Fibroblast of lung (primary cell): ENCODE measurements at regions not wholly inside any gene's neighbourhood (a gene's known extent, or its start where the extent isn't known, plus 50 kb on each side); places are given as distances from the start of the nearest gene placed in this dataset.
"Not testable (repeated sequence)": the region's sequence is repeated elsewhere in the genome, so short reads cannot be mapped to it uniquely, and the experiment has no call there.

Source experiments
- DNase-seq, 2 donors: peaks; one replicate each; pipeline versions ENCODE4 v3.0.0 to v3.0.0-alpha.2; 2010; ENCODE audit warnings: low read depth in 2 of 2
- H2AFZ ChIP-seq: 2 replicates; pipeline ENCODE4 v1.5.1; 2012; ENCODE audit warnings: low read length, control low read depth, inconsistent platforms
- H3K27ac ChIP-seq: 2 replicates; pipeline ENCODE4 v1.5.1; 2011; ENCODE audit warnings: low read length, control low read depth; ENCODE audit not compliant: insufficient read depth
- H3K27me3 ChIP-seq: 2 replicates; pipeline ENCODE4 v1.5.1; 2011; ENCODE audit warnings: mild to moderate bottlenecking, low read length; ENCODE audit not compliant: control insufficient read depth, insufficient read depth
- H3K36me3 ChIP-seq: 2 replicates; pipeline ENCODE4 v1.5.1; 2011; ENCODE audit warnings: low read length; ENCODE audit not compliant: control insufficient read depth, insufficient read depth
- H3K4me1 ChIP-seq: 2 replicates; pipeline ENCODE4 v1.5.1; 2011; ENCODE audit warnings: low read length; ENCODE audit not compliant: control insufficient read depth, insufficient read depth; ENCODE audit errors: extremely low read depth
- H3K4me2 ChIP-seq: 2 replicates; pipeline ENCODE4 v1.5.1; 2011; ENCODE audit warnings: low read length, control low read depth; ENCODE audit not compliant: insufficient read depth; ENCODE audit errors: extremely low read depth
- H3K4me3 ChIP-seq, 4 experiments: fragments of 200-600 bp in 1 of 4; sonication (generic) in 1 of 4; replicated peaks in 1 of 4; 2 replicates each; pipeline ENCODE4 v1.5.1; 2011 to 2016; ENCODE audit warnings: low read length in 4 of 4, low read depth in 3 of 4, mild to moderate bottlenecking in 3 of 4, control low read depth in 2 of 4, inconsistent platforms in 1 of 4, mixed read lengths in 1 of 4; ENCODE audit not compliant: insufficient read depth in 1 of 4; ENCODE audit errors: control extremely low read depth in 1 of 4
- H3K79me2 ChIP-seq: 2 replicates; pipeline ENCODE4 v1.5.1; 2012; ENCODE audit warnings: mild to moderate bottlenecking, low read length, inconsistent platforms; ENCODE audit not compliant: control insufficient read depth, insufficient read depth
- H3K9ac ChIP-seq: 2 replicates; pipeline ENCODE4 v1.5.1; 2011; ENCODE audit warnings: mild to moderate bottlenecking, low read length, control low read depth; ENCODE audit not compliant: insufficient read depth
- H3K9me3 ChIP-seq: 2 replicates; pipeline ENCODE4 v1.5.1; 2012; ENCODE audit warnings: low read depth, low read length; ENCODE audit not compliant: control insufficient read depth, insufficient read depth
- H4K20me1 ChIP-seq: 2 replicates; pipeline ENCODE4 v1.5.1; 2011; ENCODE audit warnings: low read length; ENCODE audit not compliant: control insufficient read depth, insufficient read depth; ENCODE audit errors: extremely low read depth
- EZH2 ChIP-seq: IDR thresholded peaks from 2 replicates; pipeline ENCODE4 v1.5.1; 2012; ENCODE audit warnings: low read length, control low read depth, mild to moderate bottlenecking; ENCODE audit errors: missing control alignments
- TF ChIP-seq, protein P1 (sequence below), 2 donors: IDR thresholded peaks in 1 of 2; conservative IDR thresholded peaks in 1 of 2; 1 replicate in 1 of 2; 2 replicates in 1 of 2; pipeline ENCODE4 v1.5.1; 2011 to 2012; ENCODE audit warnings: low read length in 2 of 2, control low read depth in 1 of 2, inconsistent platforms in 1 of 2, low read depth in 1 of 2, mild to moderate bottlenecking in 1 of 2

DNA sequence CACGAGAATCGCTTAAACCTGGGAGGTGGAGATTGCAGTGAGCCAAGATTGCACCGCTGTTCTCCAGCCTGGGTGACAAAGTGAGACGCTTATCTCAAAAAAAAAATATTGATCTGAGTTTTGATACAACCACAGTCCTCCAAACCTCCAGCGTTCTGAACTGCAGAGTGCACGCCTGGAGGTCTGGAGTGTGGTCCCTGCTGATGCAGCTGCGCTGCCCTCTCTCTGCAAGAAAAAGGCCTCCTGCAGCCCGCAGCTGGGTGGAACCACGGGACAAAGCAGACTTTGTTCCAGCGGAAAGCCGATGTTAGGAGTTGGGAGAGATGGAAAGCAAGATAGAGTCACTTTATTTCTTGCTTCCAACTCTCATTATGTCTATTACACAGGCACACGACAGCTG, 144.9 kb upstream of the SOD1 start:
- Histone ChIP-seq H2AFZ (no peak overlapping the region), H4K20me1 (no peaks in the 10 kb centered on the region), H3K36me3 (no peaks in the 10 kb centered on the region), H3K27me3 (no peaks in the 10 kb centered on the region), H3K9ac (no peak overlapping the region), H3K4me1 (no peaks in the 10 kb centered on the region), H3K9me3 (no peaks in the 10 kb centered on the region), H3K79me2 (no peaks in the 10 kb centered on the region), H3K4me2 (no peak overlapping the region), H3K4me3 (no peak overlapping the region), H3K27ac (no peak overlapping the region)
- no peak for TF ChIP-seq EZH2
- TF ChIP-seq, protein P1, sequence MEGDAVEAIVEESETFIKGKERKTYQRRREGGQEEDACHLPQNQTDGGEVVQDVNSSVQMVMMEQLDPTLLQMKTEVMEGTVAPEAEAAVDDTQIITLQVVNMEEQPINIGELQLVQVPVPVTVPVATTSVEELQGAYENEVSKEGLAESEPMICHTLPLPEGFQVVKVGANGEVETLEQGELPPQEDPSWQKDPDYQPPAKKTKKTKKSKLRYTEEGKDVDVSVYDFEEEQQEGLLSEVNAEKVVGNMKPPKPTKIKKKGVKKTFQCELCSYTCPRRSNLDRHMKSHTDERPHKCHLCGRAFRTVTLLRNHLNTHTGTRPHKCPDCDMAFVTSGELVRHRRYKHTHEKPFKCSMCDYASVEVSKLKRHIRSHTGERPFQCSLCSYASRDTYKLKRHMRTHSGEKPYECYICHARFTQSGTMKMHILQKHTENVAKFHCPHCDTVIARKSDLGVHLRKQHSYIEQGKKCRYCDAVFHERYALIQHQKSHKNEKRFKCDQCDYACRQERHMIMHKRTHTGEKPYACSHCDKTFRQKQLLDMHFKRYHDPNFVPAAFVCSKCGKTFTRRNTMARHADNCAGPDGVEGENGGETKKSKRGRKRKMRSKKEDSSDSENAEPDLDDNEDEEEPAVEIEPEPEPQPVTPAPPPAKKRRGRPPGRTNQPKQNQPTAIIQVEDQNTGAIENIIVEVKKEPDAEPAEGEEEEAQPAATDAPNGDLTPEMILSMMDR (conservative IDR thresholded peaks at IDR 0.05 in 1 of 2, IDR thresholded peaks at IDR 0.05 in 1 of 2; ENCODE audit: low read depth in 1 of 2, low read length in 2 of 2): peak in 1 of 2 donors; percentile 18
- DNase-seq: peak in 1 of 2 donors; percentile 26

GRCh38 chr21:31513541-31513940, 146.0 kb upstream of the SOD1 start:
- H3K4me2 ChIP-seq, H3K9ac ChIP-seq, H2AFZ ChIP-seq, H3K9me3 ChIP-seq, H4K20me1 ChIP-seq, H3K36me3 ChIP-seq, H3K27ac ChIP-seq, H3K4me1 ChIP-seq, H3K27me3 ChIP-seq, H3K79me2 ChIP-seq, H3K4me3 ChIP-seq, DNase-seq: not testable (repeated sequence)

DNA sequence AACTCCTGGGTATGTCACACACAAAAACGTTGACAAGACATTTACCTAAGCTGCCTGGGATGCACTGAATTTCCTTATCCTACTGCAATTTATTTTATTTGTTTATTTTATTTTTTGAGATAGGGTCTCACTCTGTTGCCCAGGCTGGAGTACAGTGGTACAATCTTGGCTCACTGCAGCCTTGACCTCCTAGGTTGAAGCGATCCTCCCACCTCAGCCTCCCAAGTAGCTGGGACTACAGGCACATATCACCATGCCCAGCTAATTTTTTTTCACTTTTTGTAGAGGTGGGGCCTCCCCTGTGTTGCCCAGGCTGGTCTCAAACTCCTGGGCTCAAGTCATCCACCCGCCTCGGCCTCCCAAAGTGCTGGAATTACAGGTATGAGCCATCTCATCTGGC, 147.5 kb upstream of the SOD1 start:
- not testable (repeated sequence) for H3K9ac ChIP-seq, H3K4me1 ChIP-seq, H3K9me3 ChIP-seq, H3K4me3 ChIP-seq, H3K27me3 ChIP-seq, DNase-seq, H4K20me1 ChIP-seq, H3K36me3 ChIP-seq, H2AFZ ChIP-seq, H3K4me2 ChIP-seq, H3K79me2 ChIP-seq, H3K27ac ChIP-seq

GRCh38 chr21:31511258-31511657, 148.2 kb upstream of the SOD1 start:
- Histone ChIP-seq H3K27me3 (no peaks in the 10 kb centered on the region), H3K9ac (no peak overlapping the region), H3K9me3 (no peaks in the 10 kb centered on the region), H3K79me2 (no peaks in the 10 kb centered on the region), H4K20me1 (no peaks in the 10 kb centered on the region), H3K4me1 (no peaks in the 10 kb centered on the region), H3K4me3 (no peak overlapping the region), H3K27ac (no peak overlapping the region), H2AFZ (no peak overlapping the region), H3K36me3 (no peaks in the 10 kb centered on the region), H3K4me2 (no peak overlapping the region)
- no peak for DNase-seq
- TF ChIP-seq, protein P1 (conservative IDR thresholded peaks at IDR 0.05 in 1 of 2, IDR thresholded peaks at IDR 0.05 in 1 of 2; ENCODE audit: low read depth in 1 of 2, low read length in 2 of 2): no peak
- TF ChIP-seq EZH2: no peak
